Hepatic stellate cell (primary cell): ENCODE measurements at regions not wholly inside any gene's neighbourhood (a gene's known extent, or its start where the extent isn't known, plus 50 kb on each side); places are given as distances from the start of the nearest gene placed in this dataset.
"Not testable (repeated sequence)": the region's sequence is repeated elsewhere in the genome, so short reads cannot be mapped to it uniquely, and the experiment has no call there.

Experiments
- DNase-seq: peaks from one replicate; pipeline ENCODE4 v3.0.0; 2011; ENCODE audit warnings: low spot score

DNA sequence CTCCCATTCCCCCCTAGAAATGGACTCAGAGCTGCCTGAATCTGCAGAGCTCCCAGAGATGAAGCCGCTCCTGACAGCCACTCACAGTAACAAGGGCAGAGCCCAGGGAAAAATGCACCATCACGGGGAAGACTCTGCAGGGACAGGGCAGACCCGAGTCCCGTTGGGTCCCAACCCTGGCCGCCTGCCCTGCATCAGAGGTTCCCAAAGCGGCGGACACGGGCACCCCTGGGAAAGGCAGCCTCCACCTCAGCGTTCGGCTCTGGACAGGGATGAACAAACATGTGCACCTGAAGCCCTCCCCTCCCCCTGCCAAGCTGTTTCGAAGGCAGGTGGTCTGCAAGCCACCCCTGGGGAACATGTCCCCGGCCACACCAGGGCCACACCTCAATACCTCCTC lies 320.4 kb downstream of the ADGRD1 start:
- no peak for DNase-seq

DNA sequence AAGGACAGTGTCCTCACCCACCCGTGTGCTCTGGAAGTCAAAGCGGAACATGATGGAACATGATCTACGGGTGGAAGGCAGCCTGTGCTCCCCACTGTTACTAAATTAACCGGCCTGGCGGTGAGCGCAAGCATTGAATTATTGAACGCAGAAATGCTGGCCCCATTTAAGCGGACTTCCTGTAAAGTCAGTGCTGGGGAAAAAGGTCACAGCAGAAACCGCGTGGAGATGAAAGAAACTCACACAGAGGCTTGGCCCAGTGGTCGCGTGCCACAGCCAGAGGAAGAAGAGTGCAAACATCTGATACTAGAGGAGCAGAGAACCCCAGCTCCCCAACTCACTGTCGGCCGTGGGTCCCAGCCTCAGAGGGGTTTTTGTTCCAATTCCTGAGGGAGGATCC lies 321.2 kb downstream of the ADGRD1 start:
- no peak for DNase-seq

DNA sequence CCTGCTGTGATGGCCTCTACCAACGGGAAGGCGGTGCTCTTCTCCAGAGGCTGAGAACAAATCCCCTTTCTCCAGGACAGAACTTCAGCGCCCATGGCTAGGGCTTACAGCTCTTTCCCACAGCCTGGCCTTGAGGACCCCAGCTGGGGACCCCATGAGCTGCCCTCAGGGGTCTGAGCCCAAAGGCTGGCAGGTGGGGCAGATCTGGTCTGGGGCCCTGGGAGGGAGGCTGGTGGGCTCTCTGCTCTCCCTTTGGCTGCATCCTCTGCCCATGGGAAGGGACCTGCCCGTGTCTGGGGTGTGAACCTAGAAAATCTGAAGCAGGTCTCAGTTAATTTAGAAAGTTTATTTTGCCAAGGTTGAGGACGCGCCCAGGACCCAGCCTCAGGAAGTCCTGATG lies 322.1 kb downstream of the ADGRD1 start:
- DNase-seq = no peak

DNA sequence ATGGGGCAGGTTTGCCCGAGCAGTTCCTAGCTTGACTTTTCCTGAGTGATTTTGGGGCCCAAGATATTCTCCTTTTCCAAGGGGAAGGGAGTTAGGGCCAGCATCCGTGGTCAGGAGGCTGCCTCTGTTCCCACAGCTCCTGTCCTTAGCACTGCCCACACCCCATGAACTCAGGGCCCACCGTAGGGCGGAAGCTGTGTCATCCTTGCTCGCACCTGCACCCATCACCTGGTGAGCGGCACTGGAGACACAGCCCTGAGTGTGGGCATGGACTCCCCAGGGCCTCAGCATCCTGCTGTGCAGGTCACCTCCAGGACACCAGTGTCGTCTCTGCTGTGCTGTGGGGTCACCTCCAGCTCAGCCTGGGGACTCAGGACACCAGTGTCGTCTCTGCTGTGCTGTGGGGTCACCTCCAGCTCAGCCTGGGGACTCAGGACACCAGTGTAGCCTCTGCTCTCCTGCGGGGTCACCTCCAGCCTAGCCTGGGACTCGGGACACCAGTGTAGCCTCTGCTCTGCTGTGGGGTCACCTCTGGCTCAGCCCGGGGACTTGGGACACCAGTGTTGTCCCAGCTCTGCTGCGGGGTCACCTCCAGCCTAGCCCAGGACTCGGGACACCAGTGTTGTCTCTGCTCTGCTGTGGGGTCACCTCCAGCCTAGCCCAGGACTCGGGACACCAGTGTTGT lies 322.9 kb downstream of the ADGRD1 start:
- DNase-seq = no peak

DNA sequence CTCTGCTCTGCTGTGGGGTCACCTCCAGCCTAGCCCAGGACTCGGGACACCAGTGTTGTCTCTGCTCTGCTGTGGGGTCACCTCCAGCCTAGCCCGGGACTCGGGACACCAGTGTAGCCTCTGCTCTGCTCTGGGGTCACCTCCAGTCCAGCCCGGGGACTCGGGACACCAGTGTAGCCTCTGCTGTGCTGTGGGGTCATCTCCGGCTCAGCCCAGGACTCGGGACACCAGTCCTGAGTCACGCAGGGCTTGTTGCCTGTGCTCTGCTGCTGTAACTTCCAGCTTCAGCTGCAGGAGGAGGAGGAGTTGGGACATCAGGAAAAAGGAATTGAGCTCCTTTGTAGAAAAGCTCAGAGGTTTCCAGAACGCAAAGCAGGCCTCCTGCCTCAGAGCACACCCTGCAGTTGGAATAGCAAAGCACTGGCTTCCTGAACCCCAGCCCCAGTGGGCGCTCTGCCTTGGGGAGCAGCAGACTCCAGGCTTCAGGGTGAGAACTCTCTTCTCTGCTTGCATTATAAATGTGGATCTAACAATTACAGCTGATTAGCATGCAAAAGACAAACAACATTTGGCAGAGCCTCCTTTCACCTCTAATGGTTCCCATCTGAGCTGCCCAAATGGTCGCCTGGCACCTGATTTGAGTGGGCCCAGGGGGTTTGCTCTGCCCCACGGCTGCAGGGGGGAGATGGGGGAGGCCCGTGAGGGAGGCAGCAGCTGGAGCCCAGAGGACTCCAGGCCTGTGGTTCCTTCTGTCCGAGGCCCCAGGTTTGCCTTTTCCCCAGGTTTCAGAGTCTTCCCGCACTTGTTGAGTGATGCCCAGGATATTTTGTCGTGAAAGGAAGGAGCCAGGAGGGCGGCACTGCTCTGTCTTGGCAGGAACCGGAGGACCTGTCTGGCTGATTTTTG lies 323.7 kb downstream of the ADGRD1 start:
- not testable (repeated sequence) for DNase-seq

DNA sequence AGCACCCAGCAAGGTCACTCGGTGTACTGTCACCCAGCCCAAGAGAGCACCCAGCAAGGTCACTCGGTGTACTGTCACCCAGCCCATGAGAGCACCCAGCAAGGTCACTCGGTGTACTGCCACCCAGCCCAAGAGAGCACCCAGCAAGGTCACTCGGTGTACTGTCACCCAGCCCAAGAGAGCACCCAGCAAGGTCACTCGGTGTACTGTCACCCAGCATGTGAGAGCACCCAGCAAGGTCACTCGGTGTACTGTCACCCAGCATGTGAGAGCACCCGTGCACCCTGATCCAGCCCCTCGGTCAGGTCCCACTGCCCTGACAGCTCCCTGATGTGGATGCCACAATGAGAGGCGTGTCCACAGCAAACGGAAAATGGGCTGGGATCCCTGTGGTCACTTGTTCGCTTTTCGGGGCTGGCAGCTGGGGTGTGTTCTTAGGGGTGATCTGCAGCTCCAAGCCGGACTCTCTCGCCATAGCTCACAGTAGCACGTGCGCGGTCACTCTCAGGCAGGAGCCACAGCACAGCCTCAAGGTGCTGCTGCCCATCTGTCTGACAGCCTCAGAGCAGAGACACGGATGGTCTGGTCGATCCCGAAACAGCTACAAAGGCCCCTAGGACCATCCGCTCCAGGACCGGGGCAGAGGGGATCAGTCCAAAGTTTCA lies 324.9 kb downstream of the ADGRD1 start:
- DNase-seq = not testable (repeated sequence)

DNA sequence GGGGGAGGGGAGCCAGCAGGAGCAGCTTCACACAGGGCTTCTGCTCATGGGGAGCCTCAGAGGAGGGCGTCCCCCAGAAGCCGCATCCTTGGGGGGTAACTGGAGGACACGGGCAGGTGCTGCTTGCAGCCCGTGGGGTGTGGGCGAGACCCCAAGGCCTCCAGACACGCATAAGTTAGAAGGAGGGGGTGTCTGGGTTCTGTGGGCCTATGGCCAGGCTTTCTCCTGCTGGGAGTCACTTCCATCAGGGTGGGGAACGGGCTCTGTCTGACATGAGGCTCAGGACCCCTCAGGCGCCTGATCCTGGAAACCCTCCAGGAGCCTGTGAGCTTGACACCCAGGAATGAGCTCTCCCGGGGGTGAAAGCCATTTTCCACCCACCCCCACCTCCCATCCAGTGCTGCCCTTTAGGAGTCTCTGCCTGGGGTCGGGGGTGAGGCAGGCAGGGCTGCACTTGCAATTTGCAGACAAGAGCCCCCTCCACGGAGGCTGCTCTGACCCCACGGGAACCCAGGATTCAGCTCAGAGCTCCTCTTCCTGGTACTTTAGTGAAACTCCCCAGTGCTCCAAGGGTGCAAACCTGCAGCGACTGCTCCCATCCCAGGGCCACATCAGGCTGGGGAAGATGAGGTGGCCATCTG lies 325.7 kb downstream of the ADGRD1 start:
- no peak for DNase-seq

DNA sequence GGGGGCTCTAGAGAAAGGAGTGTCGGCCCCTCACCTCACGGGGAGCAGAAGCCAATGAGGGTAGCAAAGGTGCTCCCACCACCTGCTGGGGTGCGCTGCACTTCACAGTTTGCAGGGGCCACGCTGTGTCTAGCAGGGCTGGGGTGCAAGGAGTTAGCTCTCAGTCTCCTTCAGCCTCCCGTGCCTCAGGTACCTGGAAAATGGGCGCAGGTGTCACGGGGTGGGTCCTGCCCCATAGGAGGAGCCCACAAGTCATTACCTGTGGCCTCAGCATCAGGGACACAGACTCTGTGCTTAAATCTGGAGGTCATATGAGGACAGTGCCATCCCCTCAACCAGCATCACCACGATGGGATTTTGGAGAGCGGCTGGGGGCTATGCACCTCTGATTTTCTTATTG lies 326.7 kb downstream of the ADGRD1 start:
- DNase-seq = no peak

DNA sequence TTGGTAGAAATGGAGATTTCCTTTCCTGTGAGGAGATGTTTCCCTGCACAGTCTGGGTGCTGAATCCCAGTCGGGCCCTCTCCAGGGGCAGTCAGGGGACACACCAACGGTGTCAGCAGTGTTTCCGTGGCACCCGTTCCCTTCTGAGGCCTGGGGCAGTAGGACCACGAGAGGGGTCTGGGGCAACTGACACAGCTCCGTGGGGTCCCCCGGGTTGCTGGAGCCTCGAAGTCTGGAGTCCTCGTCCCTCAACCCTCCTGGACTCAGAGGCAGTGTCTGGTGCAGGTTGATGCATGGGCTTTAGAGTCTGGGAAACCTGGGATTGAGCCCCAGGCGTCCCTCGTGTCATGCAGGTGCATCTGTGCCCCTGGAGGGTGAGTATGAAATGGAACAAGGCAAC lies 327.3 kb downstream of the ADGRD1 start:
- DNase-seq = no peak

DNA sequence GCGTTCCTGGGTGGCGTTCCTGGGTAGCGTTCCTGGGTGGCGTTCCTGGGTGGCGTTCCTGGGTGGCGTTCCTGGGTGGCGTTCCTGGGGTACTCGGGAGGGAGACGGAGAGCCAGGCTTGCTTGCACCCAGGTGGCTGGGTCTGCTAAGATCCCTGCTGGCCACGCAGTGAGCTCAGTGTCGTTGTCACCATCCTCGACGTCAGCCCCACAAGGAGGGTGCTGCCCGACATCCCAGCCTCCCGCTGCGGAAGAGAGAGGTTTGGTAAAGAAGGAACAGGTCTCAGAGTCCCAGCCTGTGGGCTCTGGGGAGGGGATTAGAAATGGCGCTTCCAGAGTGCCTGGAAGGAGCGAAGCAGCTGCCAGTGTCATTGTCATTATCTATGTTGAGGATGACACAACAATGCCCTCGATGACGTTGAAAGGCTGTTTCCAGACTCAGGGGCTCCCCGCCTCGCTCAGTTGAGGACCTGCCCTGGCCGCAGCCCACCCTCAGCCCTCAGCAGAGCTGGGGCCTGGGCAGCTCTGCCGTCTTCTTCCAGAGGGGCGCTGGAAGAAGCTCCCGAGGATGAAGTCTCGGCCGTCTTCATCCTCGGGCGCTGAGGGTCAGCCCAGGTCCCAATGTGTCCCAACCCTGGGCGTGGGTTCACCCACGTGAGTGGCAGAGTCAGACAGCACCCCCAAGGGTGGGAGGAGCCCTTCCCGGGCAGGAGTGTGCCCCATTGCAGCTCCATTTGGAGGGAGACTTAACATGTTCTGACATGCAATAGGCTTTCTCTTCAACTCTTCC lies 328.8 kb downstream of the ADGRD1 start:
- DNase-seq = no peak

DNA sequence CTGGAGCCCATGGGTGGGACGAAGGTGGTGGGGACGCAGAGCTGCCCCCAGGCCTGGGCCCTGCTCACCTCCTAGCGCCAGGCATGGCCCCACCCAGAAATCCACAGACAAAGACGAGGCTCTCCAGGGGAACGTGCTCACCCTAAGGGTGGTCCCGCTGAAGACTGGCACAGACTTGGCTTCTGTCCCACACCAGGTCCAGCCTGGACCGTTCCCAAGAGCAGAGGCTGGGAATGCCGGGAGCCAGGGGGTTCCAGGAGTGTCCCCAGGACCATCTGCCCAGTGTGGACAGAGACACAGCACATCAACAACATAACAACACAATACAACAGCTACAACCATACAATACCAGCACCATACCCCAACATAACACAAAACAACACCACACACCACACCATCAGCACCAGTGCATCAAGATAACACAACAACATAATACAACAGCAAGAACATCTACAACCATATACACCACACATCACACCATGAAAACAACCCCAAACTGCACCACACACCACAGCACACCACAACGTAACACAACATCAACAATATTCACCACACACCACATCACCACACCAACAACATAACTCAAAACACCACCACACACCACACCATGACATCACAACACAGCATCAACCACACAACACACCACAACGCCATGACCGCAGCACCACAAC lies 329.6 kb downstream of the ADGRD1 start:
- no peak for DNase-seq

DNA sequence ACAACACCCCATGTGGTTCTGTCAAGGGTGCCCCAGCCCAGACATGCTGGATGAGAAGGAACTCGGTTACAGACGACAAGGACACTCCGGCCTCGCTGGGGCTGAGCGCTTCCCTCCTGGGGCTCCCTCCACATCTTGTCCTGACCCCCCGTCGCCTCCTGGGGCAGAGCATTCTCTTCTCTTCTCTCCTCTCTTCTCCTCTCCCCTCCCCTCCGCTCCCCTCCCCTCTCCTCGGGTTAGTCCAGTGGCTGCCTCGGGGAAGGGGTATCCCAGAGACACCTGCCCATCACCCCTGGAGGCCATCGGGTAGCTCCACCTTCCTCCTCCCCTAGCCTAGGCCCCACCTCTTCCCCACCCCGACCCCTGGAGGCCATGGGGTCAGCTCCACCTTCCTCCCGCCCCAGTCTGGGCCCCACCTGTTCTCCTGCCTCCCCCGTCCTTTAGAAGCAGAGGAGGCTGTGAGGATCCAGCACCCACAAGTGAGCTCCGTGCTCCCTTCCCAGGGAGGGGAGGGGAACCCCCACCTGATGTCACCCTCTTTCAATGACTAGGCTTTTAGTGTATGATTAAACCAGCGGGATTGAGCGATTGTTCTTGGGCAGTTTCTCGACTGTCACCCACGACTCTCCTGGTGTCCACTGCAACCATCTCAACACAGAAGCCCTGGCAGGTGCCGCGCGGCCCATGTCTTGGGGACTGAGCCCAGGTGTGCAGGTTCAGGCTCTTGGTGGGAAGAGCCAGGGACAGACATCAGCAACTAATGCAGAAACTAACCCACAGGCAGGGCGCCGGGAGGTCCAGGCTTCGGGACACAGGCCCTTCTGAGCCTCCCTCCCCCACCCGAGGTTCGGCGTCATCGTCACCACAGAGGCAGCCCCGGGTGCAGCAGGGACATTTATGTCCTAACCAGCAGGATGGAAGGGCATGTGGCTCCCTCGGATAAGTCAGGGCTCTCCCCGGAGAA lies 330.4 kb downstream of the ADGRD1 start:
- DNase-seq = not testable (repeated sequence)

DNA sequence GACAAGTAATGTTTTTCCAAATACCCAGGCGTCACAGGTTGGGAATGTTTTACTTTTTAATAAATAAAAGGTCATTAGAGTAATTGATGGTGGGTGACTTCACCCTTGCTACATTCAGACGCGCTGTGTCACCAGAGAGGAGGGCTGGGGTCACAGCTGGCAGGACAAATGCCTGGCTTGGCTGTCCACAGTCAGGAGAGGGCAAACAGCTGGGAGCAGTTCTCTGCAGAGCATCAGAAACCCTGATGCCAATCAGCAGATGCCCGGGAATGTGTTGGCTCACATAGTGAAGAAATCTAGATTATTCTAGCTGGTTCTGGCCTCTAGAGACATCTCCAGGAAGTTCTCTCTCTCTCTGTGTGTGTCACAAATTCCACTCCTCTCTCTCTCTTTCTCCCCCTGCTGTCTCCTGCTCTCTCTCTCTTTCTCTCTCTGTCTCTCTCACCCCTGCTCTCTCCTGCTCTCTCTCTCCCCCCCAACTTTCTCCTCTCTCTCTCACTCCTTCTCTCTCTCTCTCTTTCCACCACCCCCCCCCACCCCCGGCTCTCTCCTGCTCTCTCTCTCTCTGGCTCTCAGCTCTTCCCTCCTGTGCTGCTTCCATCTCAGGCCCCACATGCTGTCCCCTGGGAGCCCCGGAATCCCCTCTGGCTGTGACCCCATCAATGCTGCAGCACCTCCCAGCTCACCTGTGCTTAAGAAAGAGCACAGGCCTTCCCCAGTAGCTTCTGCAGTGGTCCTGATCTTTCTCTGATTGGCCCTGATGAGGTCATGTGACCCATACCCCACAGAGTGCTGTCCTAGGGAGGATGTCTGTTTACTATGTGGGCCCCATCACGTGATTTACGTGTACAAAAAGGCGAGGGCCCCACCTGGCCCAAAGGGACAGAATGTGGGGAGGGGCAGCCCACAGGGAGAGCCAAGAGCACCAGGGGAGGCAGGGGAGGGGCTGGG lies 331.5 kb downstream of the ADGRD1 start:
- DNase-seq = not testable (repeated sequence)

DNA sequence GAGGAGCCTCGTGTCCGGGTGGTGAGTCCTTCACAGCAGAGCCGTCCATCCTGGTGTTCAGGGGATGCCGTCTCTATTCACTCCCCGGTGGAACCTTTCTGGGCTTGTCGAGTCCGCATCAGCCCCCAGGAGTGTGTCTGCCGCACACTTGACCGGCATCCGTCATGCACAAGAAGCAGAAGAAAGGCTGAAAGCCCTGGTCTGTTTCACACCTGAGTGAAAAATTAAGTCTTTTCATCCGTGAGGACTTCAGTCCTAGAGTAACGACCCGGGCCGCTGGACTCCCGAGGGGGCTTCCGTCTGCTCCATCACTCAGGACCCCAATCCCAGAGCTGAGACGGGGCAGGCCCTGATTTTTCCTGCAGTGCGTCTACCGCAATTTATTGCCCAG lies 332.2 kb downstream of the ADGRD1 start:
- DNase-seq = not testable (repeated sequence)

DNA sequence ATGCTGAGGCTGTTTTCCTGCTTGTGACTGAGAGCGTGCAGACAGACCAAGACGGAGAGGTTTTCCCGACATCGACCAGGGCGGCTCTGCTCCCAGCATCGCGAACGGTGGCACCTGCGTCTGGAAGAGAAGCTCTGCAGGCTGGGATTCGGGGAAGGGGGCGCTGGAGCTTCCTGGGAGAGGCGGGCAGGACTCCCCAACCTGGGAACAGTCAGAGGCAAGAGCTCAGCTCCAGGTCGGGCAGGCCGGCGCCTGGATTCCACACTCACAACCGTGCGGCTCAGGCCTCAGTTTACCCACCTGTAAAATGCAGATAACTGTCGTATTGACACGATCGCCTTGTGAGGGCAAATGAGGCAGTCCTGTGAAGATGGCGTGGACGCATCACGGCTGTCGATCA lies 332.6 kb downstream of the ADGRD1 start:
- DNase-seq = not testable (repeated sequence)

DNA sequence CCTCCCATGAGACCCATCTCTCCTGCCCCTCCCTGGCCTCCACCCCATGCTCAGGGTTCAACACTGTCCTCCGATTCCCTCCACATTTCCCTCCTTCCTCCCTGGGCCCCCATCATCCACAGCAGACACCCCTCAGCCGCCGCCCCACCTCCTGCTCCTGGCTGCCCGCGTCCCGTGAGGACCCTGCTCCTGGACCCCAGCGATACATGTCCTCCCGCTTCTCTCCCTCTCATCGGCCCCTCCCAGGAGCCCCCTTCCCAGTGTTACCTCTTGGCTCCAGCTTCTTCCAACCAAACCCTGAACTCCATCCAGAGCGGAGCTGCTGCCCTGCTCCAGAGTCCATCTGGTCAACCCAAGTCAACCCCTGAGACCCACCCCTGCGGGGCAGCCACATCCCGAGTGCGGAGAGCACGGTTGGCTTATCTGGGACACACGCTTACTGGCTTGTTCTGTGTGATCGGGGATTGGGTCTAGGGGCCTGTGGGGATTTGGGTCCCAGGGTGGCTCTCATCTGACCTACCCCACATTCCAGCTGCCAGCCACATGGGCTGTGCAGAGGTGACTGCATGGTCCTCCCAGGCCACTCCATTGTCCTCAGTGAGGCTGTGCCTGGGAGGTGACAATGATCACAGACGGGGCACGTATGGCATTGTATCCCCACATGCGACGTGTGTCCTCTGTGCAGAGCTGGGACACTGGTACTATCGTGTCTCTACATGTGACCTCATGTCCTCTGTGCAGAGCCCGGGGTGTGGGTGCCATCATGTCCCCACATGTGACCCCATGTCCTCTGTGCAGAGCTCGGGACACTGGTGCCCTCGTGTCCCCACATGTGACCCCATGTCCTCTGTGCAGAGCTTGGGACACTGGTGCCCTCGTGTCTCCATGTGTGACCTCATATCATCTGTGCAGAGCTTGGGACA lies 333.6 kb downstream of the ADGRD1 start:
- DNase-seq = no peak

DNA sequence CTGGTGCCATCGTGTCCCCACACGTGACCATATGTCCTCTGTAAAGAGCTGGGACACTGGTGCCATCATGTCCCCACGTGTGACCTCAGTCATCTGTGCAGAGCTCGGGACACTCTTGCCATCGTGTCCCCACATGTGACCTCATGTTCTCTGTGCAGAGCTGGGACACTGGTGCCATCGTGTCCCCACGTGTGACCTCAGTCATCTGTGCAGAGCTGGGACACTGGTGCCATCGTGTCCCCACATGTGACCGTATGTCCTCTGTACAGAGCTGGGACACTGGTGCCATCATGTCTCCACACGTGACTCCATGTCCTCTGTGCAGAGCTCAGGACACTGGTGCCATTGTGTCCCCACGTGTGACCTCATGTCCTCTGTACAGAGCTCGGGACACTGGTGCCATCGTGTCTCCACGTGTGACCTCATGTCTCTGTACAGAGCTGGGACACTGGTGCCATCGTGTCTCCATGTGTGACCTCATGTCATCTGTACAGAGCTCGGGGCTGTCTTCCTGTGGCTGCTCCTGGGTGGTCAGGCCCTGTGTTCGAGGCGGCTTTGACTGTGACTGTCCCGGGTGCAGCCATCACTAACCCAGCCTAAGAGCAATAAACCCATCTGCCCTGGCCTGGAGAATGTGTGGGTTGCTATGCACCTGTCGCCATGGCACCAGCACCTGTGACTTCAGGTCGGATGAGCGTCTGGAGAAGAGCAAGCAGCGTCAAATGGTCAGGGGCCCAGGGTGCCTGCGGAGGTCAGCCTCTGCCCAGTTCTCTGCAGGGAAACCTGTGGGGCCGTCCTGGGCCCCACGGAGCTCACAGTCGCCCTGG lies 334.4 kb downstream of the ADGRD1 start:
- no peak for DNase-seq
